ENCODE measurements at regions not wholly inside any gene's neighbourhood (a gene's known extent, or its start where the extent isn't known, plus 50 kb on each side); places are given as distances from the start of the nearest gene placed in this dataset.
A peak's percentile ranks its signal among the peaks of the same experiment; 100 is the strongest.
"Not testable (repeated sequence)": the region's sequence is repeated elsewhere in the genome, so short reads cannot be mapped to it uniquely, and the experiment has no call there.

- DNase-seq (ENCODE audit: low read depth, low spot score), result no peak
Observed at GRCh38 chr11:80718611-80719291, 1277.9 kb upstream of the TENM4 start.

- peak; percentile 7 for DNase-seq (ENCODE audit: low read depth, low spot score)
Observed at GRCh38 chr11:80702264-80702663, 1261.4 kb upstream of the TENM4 start.

- no peak for DNase-seq (ENCODE audit: low read depth, low spot score)
Observed at GRCh38 chr11:80700386-80700785, 1259.6 kb upstream of the TENM4 start.

GRCh38 chr11:80699406-80700177 is 1258.8 kb upstream of the TENM4 start:
- not testable (repeated sequence) for DNase-seq (ENCODE audit: low read depth, low spot score)

- no peak for DNase-seq (ENCODE audit: low read depth, low spot score)
Observed at GRCh38 chr11:80698637-80699036, 1257.8 kb upstream of the TENM4 start.

- DNase-seq (ENCODE audit: low read depth, low spot score), result no peak
Observed at GRCh38 chr11:80694385-80694784, 1253.6 kb upstream of the TENM4 start.

- no peak for DNase-seq (ENCODE audit: low read depth, low spot score)
Observed at GRCh38 chr11:80687941-80688340, 1247.1 kb upstream of the TENM4 start.

GRCh38 chr11:80686889-80687288 is 1246.1 kb upstream of the TENM4 start:
- no peak for DNase-seq (ENCODE audit: low read depth, low spot score)

GRCh38 chr11:80673566-80673965 is 1232.7 kb upstream of the TENM4 start:
- DNase-seq (ENCODE audit: low read depth, low spot score), result peak; percentile 13

GRCh38 chr11:80669620-80670019 is 1228.8 kb upstream of the TENM4 start:
- DNase-seq (ENCODE audit: low read depth, low spot score), result no peak

GRCh38 chr11:80668039-80668438 is 1227.2 kb upstream of the TENM4 start:
- no peak for DNase-seq (ENCODE audit: low read depth, low spot score)

- no peak for DNase-seq (ENCODE audit: low read depth, low spot score)
Observed at GRCh38 chr11:80655834-80656233, 1215.0 kb upstream of the TENM4 start.

GRCh38 chr11:80650966-80651365 is 1210.1 kb upstream of the TENM4 start:
- no peak for DNase-seq (ENCODE audit: low read depth, low spot score)

- DNase-seq (ENCODE audit: low read depth, low spot score), result no peak
Observed at GRCh38 chr11:80649186-80649585, 1208.4 kb upstream of the TENM4 start.

GRCh38 chr11:80638296-80638695 is 1197.5 kb upstream of the TENM4 start:
- no peak for DNase-seq (ENCODE audit: low read depth, low spot score)

GRCh38 chr11:80637571-80637970 is 1196.7 kb upstream of the TENM4 start:
- DNase-seq (ENCODE audit: low read depth, low spot score), result no peak

GRCh38 chr11:80636999-80637398 is 1196.2 kb upstream of the TENM4 start:
- no peak for DNase-seq (ENCODE audit: low read depth, low spot score)

GRCh38 chr11:80635178-80635577 is 1194.3 kb upstream of the TENM4 start:
- DNase-seq (ENCODE audit: low read depth, low spot score), result no peak

GRCh38 chr11:80632691-80633090 is 1191.9 kb upstream of the TENM4 start:
- DNase-seq (ENCODE audit: low read depth, low spot score), result no peak

GRCh38 chr11:80632156-80632555 is 1191.3 kb upstream of the TENM4 start:
- DNase-seq (ENCODE audit: low read depth, low spot score), result no peak

GRCh38 chr11:80629466-80629865 is 1188.6 kb upstream of the TENM4 start:
- DNase-seq (ENCODE audit: low read depth, low spot score), result no peak

- no peak for DNase-seq (ENCODE audit: low read depth, low spot score)
Observed at GRCh38 chr11:80627364-80627763, 1186.5 kb upstream of the TENM4 start.

- no peak for DNase-seq (ENCODE audit: low read depth, low spot score)
Observed at GRCh38 chr11:80626721-80627120, 1185.9 kb upstream of the TENM4 start.
